Ishikawa (cell line): ENCODE measurements at regions not wholly inside any gene's neighbourhood (a gene's known extent, or its start where the extent isn't known, plus 50 kb on each side); places are given as distances from the start of the nearest gene placed in this dataset.

Experiments
- CEBPB ChIP-seq: IDR thresholded peaks from 2 replicates; pipeline ENCODE4 v1.6.1; 2012
- CREB1 ChIP-seq: IDR thresholded peaks from 2 replicates; pipeline ENCODE4 v1.6.1; 2012; ENCODE audit warnings: low read depth
- EGR1 ChIP-seq: IDR thresholded peaks from 2 replicates; pipeline ENCODE4 v1.6.1; 2012
- EP300 ChIP-seq: IDR thresholded peaks from 2 replicates; pipeline ENCODE4 v1.6.1; 2012; ENCODE audit warnings: borderline replicate concordance
- FOXM1 ChIP-seq: IDR thresholded peaks from 2 replicates; pipeline ENCODE4 v1.6.1; 2012; ENCODE audit warnings: low read depth, borderline replicate concordance
- NFIC ChIP-seq: IDR thresholded peaks from 2 replicates; pipeline ENCODE4 v1.6.1; 2012
- RAD21 ChIP-seq: IDR thresholded peaks from 2 replicates; pipeline ENCODE4 v1.6.1; 2012; ENCODE audit warnings: low read depth
- TAF1 ChIP-seq: IDR thresholded peaks from 2 replicates; pipeline ENCODE4 v1.6.1; 2012; ENCODE audit warnings: low read depth, mild to moderate bottlenecking
- TCF12 ChIP-seq: IDR thresholded peaks from 2 replicates; pipeline ENCODE4 v1.6.1; 2012; ENCODE audit warnings: low read depth
- TEAD4 ChIP-seq: IDR thresholded peaks from 2 replicates; pipeline ENCODE4 v1.6.1; 2012
- YY1 ChIP-seq: IDR thresholded peaks from 2 replicates; pipeline ENCODE4 v1.6.1; 2012; ENCODE audit warnings: low read depth
- ZBTB7A ChIP-seq: IDR thresholded peaks from 2 replicates; pipeline ENCODE4 v1.6.1; 2012; ENCODE audit warnings: low read depth
- TF ChIP-seq, protein P1 (sequence below): IDR thresholded peaks from 2 replicates; pipeline ENCODE4 v1.6.1; 2012
- TF ChIP-seq, protein P2 (sequence below): IDR thresholded peaks from 2 replicates; pipeline ENCODE4 v1.6.1; 2012; ENCODE audit warnings: low read depth, mild to moderate bottlenecking
- TF ChIP-seq, protein P3 (sequence below): IDR thresholded peaks from 2 replicates; pipeline ENCODE4 v1.6.1; 2012

DNA sequence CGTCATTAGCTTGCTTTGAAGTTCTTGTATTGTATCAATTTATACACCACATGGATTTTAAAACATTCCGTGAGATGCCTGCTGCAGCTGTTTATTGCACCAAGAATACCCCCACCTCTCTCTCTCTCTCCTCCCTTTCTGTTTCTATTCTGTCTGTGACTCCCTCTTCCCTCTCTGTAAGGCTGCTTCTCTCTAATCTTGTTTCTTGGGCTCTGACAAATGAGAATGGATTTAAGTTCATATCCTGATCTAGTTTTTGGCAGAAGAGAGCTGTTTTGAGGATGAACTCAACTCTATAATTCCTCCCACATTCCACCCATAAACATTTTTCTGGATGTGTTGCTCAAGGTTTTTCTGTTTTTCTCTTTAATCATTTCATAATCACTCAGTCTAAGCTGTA, 144.3 kb upstream of the FRY start:
- TF ChIP-seq TCF12 = no peak
- no peak for TF ChIP-seq FOXM1
- TF ChIP-seq, protein P1, sequence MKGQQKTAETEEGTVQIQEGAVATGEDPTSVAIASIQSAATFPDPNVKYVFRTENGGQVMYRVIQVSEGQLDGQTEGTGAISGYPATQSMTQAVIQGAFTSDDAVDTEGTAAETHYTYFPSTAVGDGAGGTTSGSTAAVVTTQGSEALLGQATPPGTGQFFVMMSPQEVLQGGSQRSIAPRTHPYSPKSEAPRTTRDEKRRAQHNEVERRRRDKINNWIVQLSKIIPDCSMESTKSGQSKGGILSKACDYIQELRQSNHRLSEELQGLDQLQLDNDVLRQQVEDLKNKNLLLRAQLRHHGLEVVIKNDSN = no peak
- no peak for TF ChIP-seq YY1
- no peak for TF ChIP-seq NFIC
- no peak for TF ChIP-seq TEAD4
- TF ChIP-seq CREB1 = no peak
- TF ChIP-seq ZBTB7A = no peak
- no peak for TF ChIP-seq RAD21
- no peak for TF ChIP-seq EGR1
- TF ChIP-seq, protein P2, sequence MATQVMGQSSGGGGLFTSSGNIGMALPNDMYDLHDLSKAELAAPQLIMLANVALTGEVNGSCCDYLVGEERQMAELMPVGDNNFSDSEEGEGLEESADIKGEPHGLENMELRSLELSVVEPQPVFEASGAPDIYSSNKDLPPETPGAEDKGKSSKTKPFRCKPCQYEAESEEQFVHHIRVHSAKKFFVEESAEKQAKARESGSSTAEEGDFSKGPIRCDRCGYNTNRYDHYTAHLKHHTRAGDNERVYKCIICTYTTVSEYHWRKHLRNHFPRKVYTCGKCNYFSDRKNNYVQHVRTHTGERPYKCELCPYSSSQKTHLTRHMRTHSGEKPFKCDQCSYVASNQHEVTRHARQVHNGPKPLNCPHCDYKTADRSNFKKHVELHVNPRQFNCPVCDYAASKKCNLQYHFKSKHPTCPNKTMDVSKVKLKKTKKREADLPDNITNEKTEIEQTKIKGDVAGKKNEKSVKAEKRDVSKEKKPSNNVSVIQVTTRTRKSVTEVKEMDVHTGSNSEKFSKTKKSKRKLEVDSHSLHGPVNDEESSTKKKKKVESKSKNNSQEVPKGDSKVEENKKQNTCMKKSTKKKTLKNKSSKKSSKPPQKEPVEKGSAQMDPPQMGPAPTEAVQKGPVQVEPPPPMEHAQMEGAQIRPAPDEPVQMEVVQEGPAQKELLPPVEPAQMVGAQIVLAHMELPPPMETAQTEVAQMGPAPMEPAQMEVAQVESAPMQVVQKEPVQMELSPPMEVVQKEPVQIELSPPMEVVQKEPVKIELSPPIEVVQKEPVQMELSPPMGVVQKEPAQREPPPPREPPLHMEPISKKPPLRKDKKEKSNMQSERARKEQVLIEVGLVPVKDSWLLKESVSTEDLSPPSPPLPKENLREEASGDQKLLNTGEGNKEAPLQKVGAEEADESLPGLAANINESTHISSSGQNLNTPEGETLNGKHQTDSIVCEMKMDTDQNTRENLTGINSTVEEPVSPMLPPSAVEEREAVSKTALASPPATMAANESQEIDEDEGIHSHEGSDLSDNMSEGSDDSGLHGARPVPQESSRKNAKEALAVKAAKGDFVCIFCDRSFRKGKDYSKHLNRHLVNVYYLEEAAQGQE = no peak

DNA sequence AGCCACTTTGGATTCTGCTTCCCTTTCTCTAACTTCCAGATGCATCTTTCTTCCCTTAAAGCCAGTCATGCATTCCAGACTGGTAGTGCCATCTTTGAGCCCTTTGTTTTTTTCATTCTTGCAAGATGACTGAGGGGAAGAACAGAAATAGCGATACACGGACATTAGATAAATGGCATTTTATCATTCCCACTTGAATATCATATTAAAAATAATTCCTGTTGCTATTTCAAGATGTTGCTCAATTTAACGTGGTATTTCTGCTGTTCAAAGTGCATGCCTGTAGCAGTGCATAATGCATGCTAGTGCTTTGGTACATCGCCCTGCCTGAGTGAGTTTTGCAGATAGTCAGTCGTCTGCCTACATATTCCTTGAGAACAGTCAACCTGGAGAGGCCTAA, 140.6 kb upstream of the FRY start:
- TF ChIP-seq FOXM1 (no peak), EP300 (no peak), TAF1 (no peak)
- TF ChIP-seq, protein P2 = no peak
- TF ChIP-seq, protein P1 = no peak

DNA sequence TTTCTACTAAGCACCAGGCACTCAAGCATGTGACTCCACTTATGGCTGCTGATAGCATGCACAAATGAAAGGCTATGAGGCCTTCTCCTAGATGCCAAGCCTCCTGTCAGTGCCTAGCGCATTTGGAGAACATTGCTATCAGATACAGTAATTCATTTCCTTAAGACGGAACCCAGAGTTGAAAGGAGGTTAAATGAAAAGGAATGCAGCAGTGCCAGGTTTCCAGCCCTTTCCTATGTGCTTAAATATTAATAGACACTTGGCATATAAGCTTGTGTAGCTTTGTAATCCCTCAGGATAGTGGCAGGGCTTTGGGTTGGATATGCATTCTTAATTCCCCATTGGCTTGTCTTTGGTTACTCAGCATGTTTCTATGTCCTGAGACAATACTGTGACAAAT, 140.1 kb upstream of the FRY start:
- TF ChIP-seq FOXM1 = no peak
- TF ChIP-seq, protein P3, sequence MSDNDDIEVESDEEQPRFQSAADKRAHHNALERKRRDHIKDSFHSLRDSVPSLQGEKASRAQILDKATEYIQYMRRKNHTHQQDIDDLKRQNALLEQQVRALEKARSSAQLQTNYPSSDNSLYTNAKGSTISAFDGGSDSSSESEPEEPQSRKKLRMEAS = no peak
- TF ChIP-seq EP300 = no peak
- no peak for TF ChIP-seq EGR1
- no peak for TF ChIP-seq ZBTB7A
- TF ChIP-seq YY1 = no peak
- TF ChIP-seq TCF12 = no peak
- no peak for TF ChIP-seq CEBPB
- no peak for TF ChIP-seq TAF1

DNA sequence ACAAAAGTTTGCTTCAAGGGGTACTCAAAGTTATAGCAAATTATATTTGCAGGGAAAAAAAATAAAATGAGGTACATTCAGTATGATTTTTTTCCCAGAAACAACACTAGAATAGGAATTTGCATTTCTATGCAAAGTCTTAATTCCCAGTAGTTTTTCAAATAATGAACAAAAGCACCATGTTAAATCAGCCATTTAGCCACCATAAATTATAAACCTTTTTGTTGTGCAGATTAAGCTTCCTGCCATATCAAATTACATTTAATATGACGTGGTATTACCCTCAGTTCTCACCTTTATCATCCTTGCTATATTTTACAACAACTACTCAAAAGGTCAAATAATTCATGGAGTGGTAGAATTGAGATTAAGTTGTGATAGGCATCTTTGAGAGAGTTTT, 136.6 kb upstream of the FRY start:
- TF ChIP-seq TEAD4 = no peak
- TF ChIP-seq NFIC = no peak
- TF ChIP-seq EGR1 = no peak
- no peak for TF ChIP-seq CREB1
- no peak for TF ChIP-seq ZBTB7A
- TF ChIP-seq, protein P2 = no peak
- TF ChIP-seq, protein P1 = no peak
- TF ChIP-seq FOXM1 = no peak
- TF ChIP-seq YY1 = no peak
- TF ChIP-seq, protein P3 = no peak
- TF ChIP-seq CEBPB = no peak
- TF ChIP-seq RAD21 = no peak
- no peak for TF ChIP-seq TAF1
- TF ChIP-seq TCF12 = no peak
- TF ChIP-seq EP300 = no peak

DNA sequence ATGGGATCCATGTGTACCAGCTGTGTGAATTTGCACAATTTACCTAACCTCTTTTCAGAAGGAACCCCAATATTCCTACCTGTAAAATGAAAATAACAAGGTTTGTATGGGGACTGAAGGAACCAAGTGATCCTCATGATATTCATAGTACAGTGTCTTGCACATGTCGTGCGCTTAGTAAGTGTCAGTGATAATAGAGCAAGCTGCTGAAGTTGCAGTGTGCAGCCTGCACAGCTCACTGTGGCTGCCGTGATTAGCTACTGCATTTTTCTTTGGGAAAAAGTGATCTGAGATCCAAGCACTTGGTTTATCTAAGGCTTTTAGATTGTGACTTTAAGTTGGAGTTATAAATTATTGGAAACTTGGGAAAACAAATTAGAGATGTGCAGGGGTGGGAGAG, 135.9 kb upstream of the FRY start:
- TF ChIP-seq NFIC = no peak
- no peak for TF ChIP-seq FOXM1
- no peak for TF ChIP-seq RAD21
- TF ChIP-seq, protein P3 = no peak
- no peak for TF ChIP-seq EGR1
- no peak for TF ChIP-seq TEAD4
- no peak for TF ChIP-seq TAF1
- no peak for TF ChIP-seq TCF12
